ENCODE measurements at regions not wholly inside any gene's neighbourhood (a gene's known extent, or its start where the extent isn't known, plus 50 kb on each side); places are given as distances from the start of the nearest gene placed in this dataset.

- DNase-seq (ENCODE audit: low read depth in 2 of 2): no peak
- H3K4me3 ChIP-seq (replicated peaks in 1 of 2; ENCODE audit: low read depth in 2 of 2, low read length in 2 of 2): no peak overlapping the region
- no peak for TF ChIP-seq CTCF (IDR thresholded peaks at IDR 0.05; ENCODE audit: low read depth, low read length)
Observed at GRCh38 chr16:9578459-9578858, 487.0 kb downstream of the HAPSTR1 start.

DNA sequence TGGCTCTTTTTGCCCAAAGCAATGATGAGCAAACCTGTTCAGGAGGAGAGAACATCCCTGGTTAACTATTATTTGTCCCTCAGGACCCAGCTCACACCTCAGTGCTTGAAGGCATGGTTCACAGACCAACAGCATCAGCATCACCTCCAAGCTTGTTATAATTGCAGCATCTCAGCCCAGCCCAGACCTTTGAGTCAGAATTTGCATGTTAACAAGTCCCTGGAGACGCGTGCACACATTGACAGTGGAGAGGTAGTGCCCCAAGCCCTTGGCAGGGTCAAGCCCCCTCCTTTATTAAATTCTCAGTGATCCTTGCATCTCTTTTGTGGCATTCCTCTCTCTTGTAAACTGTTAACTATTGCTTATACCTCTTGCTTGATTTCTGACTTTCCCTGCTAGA, 488.6 kb downstream of the HAPSTR1 start:
- H3K4me3 ChIP-seq (replicated peaks in 1 of 2; ENCODE audit: low read depth in 2 of 2, low read length in 2 of 2): no peak overlapping the region
- DNase-seq (ENCODE audit: low read depth in 2 of 2): no peak
- TF ChIP-seq CTCF (IDR thresholded peaks at IDR 0.05; ENCODE audit: low read depth, low read length): no peak

- no peak for TF ChIP-seq CTCF (IDR thresholded peaks at IDR 0.05; ENCODE audit: low read depth, low read length)
- no peak overlapping the region for H3K4me3 ChIP-seq (replicated peaks in 1 of 2; ENCODE audit: low read depth in 2 of 2, low read length in 2 of 2)
- no peak for DNase-seq (ENCODE audit: low read depth in 2 of 2)
Observed at GRCh38 chr16:9593440-9593839, 502.0 kb downstream of the HAPSTR1 start.

GRCh38 chr16:9594047-9594446, 502.6 kb downstream of the HAPSTR1 start:
- H3K4me3 ChIP-seq (replicated peaks in 1 of 2; ENCODE audit: low read depth in 2 of 2, low read length in 2 of 2): no peak overlapping the region
- no peak for DNase-seq (ENCODE audit: low read depth in 2 of 2)
- TF ChIP-seq CTCF (IDR thresholded peaks at IDR 0.05; ENCODE audit: low read depth, low read length): no peak

- no peak for TF ChIP-seq CTCF (IDR thresholded peaks at IDR 0.05; ENCODE audit: low read depth, low read length)
- no peak overlapping the region for H3K4me3 ChIP-seq (replicated peaks in 1 of 2; ENCODE audit: low read depth in 2 of 2, low read length in 2 of 2)
- DNase-seq (ENCODE audit: low read depth in 2 of 2): no peak
Observed at GRCh38 chr16:9594946-9595345, 503.5 kb downstream of the HAPSTR1 start.

GRCh38 chr16:9595393-9595792, 503.9 kb downstream of the HAPSTR1 start:
- no peak for TF ChIP-seq CTCF (IDR thresholded peaks at IDR 0.05; ENCODE audit: low read depth, low read length)
- DNase-seq (ENCODE audit: low read depth in 2 of 2): no peak
- H3K4me3 ChIP-seq (replicated peaks in 1 of 2; ENCODE audit: low read depth in 2 of 2, low read length in 2 of 2): no peak overlapping the region

DNA sequence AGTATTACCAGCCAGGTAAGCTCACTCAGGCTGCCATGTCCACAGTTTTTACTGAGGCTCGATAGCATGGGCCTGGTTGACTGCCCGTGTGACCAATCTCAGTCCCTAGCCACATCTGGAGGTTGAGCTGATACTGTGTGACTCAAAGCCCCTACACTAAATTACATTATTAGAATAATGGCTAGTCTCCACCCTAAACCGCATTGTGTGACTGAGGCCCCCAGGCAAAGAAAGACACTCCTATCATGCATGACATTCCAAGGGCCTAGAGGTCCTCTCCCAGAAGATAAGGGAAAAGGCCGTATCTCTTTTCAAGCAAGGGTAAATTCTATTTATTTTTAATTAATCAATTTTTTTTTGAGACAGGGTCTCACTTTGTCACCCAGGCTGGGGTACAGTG, 505.3 kb downstream of the HAPSTR1 start:
- no peak overlapping the region for H3K4me3 ChIP-seq (replicated peaks in 1 of 2; ENCODE audit: low read depth in 2 of 2, low read length in 2 of 2)
- DNase-seq (ENCODE audit: low read depth in 2 of 2): no peak
- TF ChIP-seq CTCF (IDR thresholded peaks at IDR 0.05; ENCODE audit: low read depth, low read length): no peak
